ENCODE measurements at regions not wholly inside any gene's neighbourhood (a gene's known extent, or its start where the extent isn't known, plus 50 kb on each side); places are given as distances from the start of the nearest gene placed in this dataset.

DNA sequence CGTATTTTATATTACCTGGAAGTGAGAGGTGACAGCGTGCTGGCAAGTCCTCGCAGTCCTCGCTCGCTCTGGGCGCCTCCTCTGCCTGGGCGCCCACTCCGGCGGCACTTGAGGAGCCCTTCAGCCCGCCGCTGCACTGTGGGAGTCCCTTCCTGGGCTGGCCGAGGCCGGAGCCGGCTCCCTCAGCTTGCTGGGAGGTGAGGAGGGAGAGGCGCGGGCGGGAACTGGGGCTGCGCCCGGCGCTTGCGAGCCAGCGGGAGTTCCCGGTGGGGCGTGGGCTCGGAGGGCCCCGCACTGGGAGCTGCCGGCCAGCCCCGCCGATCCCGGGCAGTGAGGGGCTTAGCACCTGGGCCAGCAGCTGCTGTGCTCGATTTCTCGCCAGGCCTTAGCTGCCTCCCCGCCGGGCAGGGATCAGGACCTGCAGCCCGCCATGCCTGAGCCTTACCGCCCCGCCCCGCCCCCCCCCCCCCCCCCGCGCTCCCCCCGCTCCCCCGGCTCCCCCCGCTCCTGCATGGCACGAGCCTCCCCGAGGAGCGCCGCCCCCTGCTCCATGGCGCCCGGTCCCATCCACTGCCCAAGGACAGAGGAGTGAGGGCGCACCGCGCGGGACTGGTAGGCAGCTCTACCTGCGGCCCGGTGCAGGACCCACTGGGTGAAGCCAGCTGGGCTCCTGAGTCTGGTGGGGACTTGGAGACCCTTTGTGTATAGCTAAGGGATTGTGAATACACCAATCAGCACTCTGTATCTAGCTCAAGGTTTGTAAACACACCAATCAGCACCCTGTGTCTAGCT is 298.9 kb upstream of the MAGEB16 start:
- no peak for TF ChIP-seq POLR2A (IDR thresholded peaks at IDR 0.05; ENCODE audit: low read depth, low read length)
- no peak for TF ChIP-seq POLR2AphosphoS5 (IDR thresholded peaks at IDR 0.05; ENCODE audit: low read depth, low read length)
- TF ChIP-seq TAF1 (IDR thresholded peaks at IDR 0.05; ENCODE audit: borderline replicate concordance, low read depth, low read length), result no peak
